ENCODE measurements at regions not wholly inside any gene's neighbourhood (a gene's known extent, or its start where the extent isn't known, plus 50 kb on each side); places are given as distances from the start of the nearest gene placed in this dataset.

DNA sequence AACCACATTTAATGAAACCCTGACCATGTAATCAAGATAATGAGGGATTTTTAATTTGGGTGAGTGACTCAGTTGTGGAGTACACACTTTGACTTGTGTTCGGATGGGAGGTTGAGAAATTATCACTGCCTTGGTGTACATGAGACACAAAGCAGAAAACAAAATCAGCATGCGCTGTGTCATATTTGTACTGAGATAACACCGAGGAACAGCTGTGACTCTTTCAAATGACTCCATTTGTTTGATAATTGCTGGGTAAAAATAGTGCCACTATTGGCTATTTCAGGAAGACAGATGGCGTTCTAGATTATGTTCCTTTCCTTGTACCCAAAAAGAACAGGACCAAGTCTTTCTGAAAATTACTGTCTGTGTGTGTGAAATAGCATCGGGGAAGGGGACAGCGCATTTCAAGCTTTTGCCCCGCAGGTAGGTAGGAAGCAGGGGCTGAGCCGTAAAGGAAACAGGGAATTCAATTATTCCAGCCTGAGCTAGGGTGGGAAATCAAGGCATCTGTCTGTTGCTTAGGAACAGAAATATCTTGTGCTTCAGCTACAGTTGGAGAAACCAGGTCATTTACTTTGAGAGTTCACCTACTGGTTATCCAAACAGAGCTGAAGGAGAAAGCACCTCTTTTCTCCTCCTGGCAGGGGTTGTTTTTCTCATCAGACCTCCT is 114.3 kb downstream of the SNAPC1 start:
- TF ChIP-seq CTCF (IDR thresholded peaks at IDR 0.05) = no peak
- H3K4me1 ChIP-seq = no peaks in the 10 kb centered on the region
- no peaks in the 10 kb centered on the region for H3K9me3 ChIP-seq
- intact Hi-C loops (cut with DNase I) = no loop called here
- H3K27ac ChIP-seq = no peak overlapping the region
- H3K9ac ChIP-seq (ENCODE audit: low read depth in 2 of 2, low read length in 2 of 2) = no peak overlapping the region
- H3K27me3 ChIP-seq = no peaks in the 10 kb centered on the region
- no peaks in the 10 kb centered on the region for H3K36me3 ChIP-seq
- no peak for DNase-seq
- H3K4me3 ChIP-seq = no peak overlapping the region

GRCh38 chr14:61877035-61877390 is 114.8 kb downstream of the SNAPC1 start:
- no peak for TF ChIP-seq CTCF (IDR thresholded peaks at IDR 0.05)
- intact Hi-C loops (cut with DNase I) = no loop called here
- Histone ChIP-seq H3K4me3 (no peak overlapping the region), H3K9ac (ENCODE audit: low read depth in 2 of 2, low read length in 2 of 2) (no peak overlapping the region), H3K27me3 (no peaks in the 10 kb centered on the region), H3K9me3 (no peaks in the 10 kb centered on the region), H3K4me1 (no peaks in the 10 kb centered on the region), H3K36me3 (no peaks in the 10 kb centered on the region), H3K27ac (no peak overlapping the region)
- DNase-seq = no peak

- H3K4me3 ChIP-seq = no peak overlapping the region
- no peak for TF ChIP-seq CTCF (IDR thresholded peaks at IDR 0.05)
- intact Hi-C loops (cut with DNase I) = no loop called here
- H3K4me1 ChIP-seq = no peaks in the 10 kb centered on the region
- no peaks in the 10 kb centered on the region for H3K36me3 ChIP-seq
- H3K27me3 ChIP-seq = no peaks in the 10 kb centered on the region
- no peak overlapping the region for H3K27ac ChIP-seq
- H3K9ac ChIP-seq (ENCODE audit: low read depth in 2 of 2, low read length in 2 of 2) = no peak overlapping the region
- DNase-seq = no peak
- no peaks in the 10 kb centered on the region for H3K9me3 ChIP-seq
Measured at GRCh38 chr14:61877768-61878167, 115.5 kb downstream of the SNAPC1 start.

GRCh38 chr14:61878931-61879330 is 116.7 kb downstream of the SNAPC1 start:
- Histone ChIP-seq H3K9me3 (no peaks in the 10 kb centered on the region), H3K27me3 (no peaks in the 10 kb centered on the region), H3K9ac (ENCODE audit: low read depth in 2 of 2, low read length in 2 of 2) (no peak overlapping the region), H3K4me1 (no peaks in the 10 kb centered on the region), H3K4me3 (no peak overlapping the region), H3K36me3 (no peaks in the 10 kb centered on the region), H3K27ac (no peak overlapping the region)
- intact Hi-C loops (cut with DNase I) = no loop called here
- TF ChIP-seq CTCF (IDR thresholded peaks at IDR 0.05) = no peak
- no peak for DNase-seq

DNA sequence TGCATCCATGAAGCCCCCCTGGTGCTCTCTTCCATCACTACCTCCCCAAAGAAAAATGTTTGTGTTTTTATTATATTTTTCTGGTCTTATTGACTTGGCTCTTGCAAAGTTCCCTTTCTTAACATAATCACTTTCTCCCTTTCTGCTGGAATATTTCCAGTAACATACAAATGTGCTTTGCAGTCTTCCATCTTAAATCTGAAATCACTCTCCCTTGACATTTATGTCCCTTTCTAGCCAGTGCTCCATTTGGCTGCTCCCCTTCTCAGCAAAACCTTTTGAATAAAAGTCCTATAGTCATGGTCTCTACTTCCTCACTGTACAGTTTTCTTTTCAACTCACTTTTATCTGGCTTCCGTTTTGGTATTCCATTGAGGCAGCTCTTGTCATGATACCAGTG is 118.8 kb downstream of the SNAPC1 start:
- Histone ChIP-seq H3K36me3 (no peaks in the 10 kb centered on the region), H3K27ac (no peak overlapping the region), H3K4me1 (no peaks in the 10 kb centered on the region), H3K9ac (ENCODE audit: low read depth in 2 of 2, low read length in 2 of 2) (no peak overlapping the region), H3K27me3 (no peaks in the 10 kb centered on the region), H3K9me3 (no peaks in the 10 kb centered on the region), H3K4me3 (no peak overlapping the region)
- no peak for TF ChIP-seq CTCF (IDR thresholded peaks at IDR 0.05)
- intact Hi-C loops (cut with DNase I) = no loop called here
- no peak for DNase-seq
